Spleen (tissue), 11 donors: ENCODE measurements at regions not wholly inside any gene's neighbourhood (a gene's known extent, or its start where the extent isn't known, plus 50 kb on each side); places are given as distances from the start of the nearest gene placed in this dataset.

Source experiments
- DNase-seq: peaks from one replicate; pipeline ENCODE4 v3.0.0-alpha.2; 2020
- H3K27ac ChIP-seq, 8 donors: fragments of 200-600 bp; sonication (generic) in 7 of 8; 1 replicate in 4 of 8; 2 replicates in 4 of 8; pipeline versions ENCODE4 v1.5.0 to v1.8.0; 2016 to 2021; ENCODE audit warnings: inconsistent platforms in 4 of 8, mild to moderate bottlenecking in 4 of 8, moderate library complexity in 1 of 8
- H3K27me3 ChIP-seq, 7 donors: fragments of 200-600 bp; sonication (generic) in 6 of 7; replicated peaks in 1 of 7; 1 replicate in 4 of 7; 2 replicates in 3 of 7; pipeline versions ENCODE4 v1.5.0 to v1.8.0; 2016 to 2021; ENCODE audit warnings: inconsistent platforms in 3 of 7, mild to moderate bottlenecking in 1 of 7
- H3K36me3 ChIP-seq, 6 donors: fragments of 200-600 bp; sonication (generic) in 5 of 6; 1 replicate in 4 of 6; 2 replicates in 2 of 6; pipeline versions ENCODE4 v1.5.0 to v1.8.0; 2016 to 2021; ENCODE audit warnings: inconsistent platforms in 2 of 6
- H3K4me1 ChIP-seq, 6 donors: fragments of 200-600 bp; sonication (generic) in 5 of 6; 1 replicate in 3 of 6; 2 replicates in 3 of 6; pipeline versions ENCODE4 v1.5.0 to v1.8.0; 2016 to 2021; ENCODE audit warnings: inconsistent platforms in 3 of 6
- H3K4me3 ChIP-seq, 8 donors: fragments of 200-600 bp; sonication (generic) in 7 of 8; 1 replicate in 4 of 8; 2 replicates in 4 of 8; pipeline versions ENCODE4 v1.5.0 to v1.8.0; 2016 to 2021; ENCODE audit warnings: inconsistent platforms in 4 of 8, mild to moderate bottlenecking in 4 of 8, moderate library complexity in 2 of 8
- H3K9me3 ChIP-seq, 8 donors: fragments of 200-600 bp; sonication (generic) in 7 of 8; 1 replicate in 4 of 8; 2 replicates in 4 of 8; pipeline versions ENCODE4 v1.5.0 to v1.8.0; 2016 to 2021; ENCODE audit warnings: inconsistent platforms in 4 of 8
- POLR2A ChIP-seq, 3 donors: fragments of 450-650 bp; IDR thresholded peaks; one replicate each; pipeline ENCODE4 v1.5.1; 2017; ENCODE audit warnings: antibody characterized with exemption in 3 of 3, mild to moderate bottlenecking in 1 of 3
- POLR2AphosphoS5 ChIP-seq, 3 donors: sonication (generic); formaldehyde crosslinking; IDR thresholded peaks; one replicate each; pipeline ENCODE4 v1.5.1; 2017; ENCODE audit warnings: antibody characterized with exemption in 3 of 3
- WGBS, 5 donors: extraction: QIAGEN DNeasy Blood & Tissue Kit in 3 of 5; methylation state at CpG; one replicate each; pipeline versions ENCODE4 v1.1.5 to v1.1.7; 2013 to 2018; 5-methylcytosine and 5-hydroxymethylcytosine counted together
- intact Hi-C: fragments of 100-400 bp; cut with DNase I; formaldehyde crosslinking; loops from one replicate; pipeline ENCODE4 v1.15.0; 2023; ENCODE audit warnings: low total_unique reads
- TF ChIP-seq, protein P1 (sequence below), 11 experiments: fragments of 200-600 bp in 7 of 11; fragments of 450-650 bp in 4 of 11; sonication (generic) in 4 of 11; IDR thresholded peaks in 8 of 11; conservative IDR thresholded peaks in 3 of 11; 1 replicate in 7 of 11; 2 replicates in 4 of 11; pipeline versions ENCODE4 v1.4.0 to v1.8.0; 2016 to 2021; ENCODE audit warnings: antibody characterized with exemption in 11 of 11, inconsistent platforms in 4 of 11, mild to moderate bottlenecking in 1 of 11
- donor health status: healthy with polysubstance abuse.
- donor health status: DM: no; HTN: no; CAD: no; lungs with moderate emphysema.
- donor health status: DM: no; HTN: no; CAD: no.
- donor health status: Bipolar disorder and iron deficiency.
- donor health status: healthy.
- donor health status: DM: no; HTN: no; CAD: no.
- donor health status: DM: yes; HTN: yes; CAD: no.

GRCh38 chr17:65334406-65334805, 197.2 kb downstream of the RGS9 start:
- H3K27me3 ChIP-seq = peaks cover 0 to 15% (median 0%) of the 10 kb centered on the region in 7 donors
- H3K9me3 ChIP-seq = peaks cover 0 to 16% (median 11%) of the 10 kb centered on the region in 8 donors
- H3K36me3 ChIP-seq = no peaks in the 10 kb centered on the region
- H3K4me1 ChIP-seq = no peaks in the 10 kb centered on the region
- WGBS, 5 donors = 83 to 88% (median 85%) methylated on average over 6 of the region's 6 CpGs
- intact Hi-C loops = no loop called here
- H3K4me3 ChIP-seq = no peak overlapping the region
- H3K27ac ChIP-seq = no peak overlapping the region
- TF ChIP-seq POLR2A (IDR thresholded peaks at IDR 0.05) (no peak), POLR2AphosphoS5 (IDR thresholded peaks at IDR 0.05) (no peak)
- TF ChIP-seq, protein P1, sequence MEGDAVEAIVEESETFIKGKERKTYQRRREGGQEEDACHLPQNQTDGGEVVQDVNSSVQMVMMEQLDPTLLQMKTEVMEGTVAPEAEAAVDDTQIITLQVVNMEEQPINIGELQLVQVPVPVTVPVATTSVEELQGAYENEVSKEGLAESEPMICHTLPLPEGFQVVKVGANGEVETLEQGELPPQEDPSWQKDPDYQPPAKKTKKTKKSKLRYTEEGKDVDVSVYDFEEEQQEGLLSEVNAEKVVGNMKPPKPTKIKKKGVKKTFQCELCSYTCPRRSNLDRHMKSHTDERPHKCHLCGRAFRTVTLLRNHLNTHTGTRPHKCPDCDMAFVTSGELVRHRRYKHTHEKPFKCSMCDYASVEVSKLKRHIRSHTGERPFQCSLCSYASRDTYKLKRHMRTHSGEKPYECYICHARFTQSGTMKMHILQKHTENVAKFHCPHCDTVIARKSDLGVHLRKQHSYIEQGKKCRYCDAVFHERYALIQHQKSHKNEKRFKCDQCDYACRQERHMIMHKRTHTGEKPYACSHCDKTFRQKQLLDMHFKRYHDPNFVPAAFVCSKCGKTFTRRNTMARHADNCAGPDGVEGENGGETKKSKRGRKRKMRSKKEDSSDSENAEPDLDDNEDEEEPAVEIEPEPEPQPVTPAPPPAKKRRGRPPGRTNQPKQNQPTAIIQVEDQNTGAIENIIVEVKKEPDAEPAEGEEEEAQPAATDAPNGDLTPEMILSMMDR (IDR thresholded peaks at IDR 0.05 in 8 of 11, conservative IDR thresholded peaks at IDR 0.05 in 3 of 11) = no peak
- no peak for DNase-seq

GRCh38 chr17:65332779-65333178, 195.6 kb downstream of the RGS9 start:
- H3K27ac ChIP-seq = no peak overlapping the region
- no peaks in the 10 kb centered on the region for H3K4me1 ChIP-seq
- no peak for DNase-seq
- H3K36me3 ChIP-seq = no peaks in the 10 kb centered on the region
- H3K9me3 ChIP-seq = no peaks in the 10 kb centered on the region
- peaks cover 0 to 15% (median 0%) of the 10 kb centered on the region in 7 donors for H3K27me3 ChIP-seq
- H3K4me3 ChIP-seq = no peak overlapping the region
- intact Hi-C loops = no loop called here
- TF ChIP-seq POLR2A (IDR thresholded peaks at IDR 0.05) (no peak), POLR2AphosphoS5 (IDR thresholded peaks at IDR 0.05) (no peak)
- TF ChIP-seq, protein P1 (IDR thresholded peaks at IDR 0.05 in 8 of 11, conservative IDR thresholded peaks at IDR 0.05 in 3 of 11) = no peak
- 67 to 75% (median 70%) methylated on average over 3 of the region's 3 CpGs for WGBS, 5 donors

GRCh38 chr17:65332375-65332774, 195.2 kb downstream of the RGS9 start:
- intact Hi-C loops = no loop called here
- WGBS, 5 donors = 76 to 88% (median 86%) methylated on average over 1 of the region's 1 CpG
- Histone ChIP-seq H3K9me3 (no peaks in the 10 kb centered on the region), H3K4me3 (no peak overlapping the region), H3K27ac (no peak overlapping the region), H3K27me3 (peaks cover 0 to 15% (median 0%) of the 10 kb centered on the region in 7 donors), H3K36me3 (no peaks in the 10 kb centered on the region), H3K4me1 (no peaks in the 10 kb centered on the region)
- no peak for TF ChIP-seq POLR2A (IDR thresholded peaks at IDR 0.05)
- no peak for TF ChIP-seq POLR2AphosphoS5 (IDR thresholded peaks at IDR 0.05)
- TF ChIP-seq, protein P1 (IDR thresholded peaks at IDR 0.05 in 8 of 11, conservative IDR thresholded peaks at IDR 0.05 in 3 of 11) = no peak
- no peak for DNase-seq

DNA sequence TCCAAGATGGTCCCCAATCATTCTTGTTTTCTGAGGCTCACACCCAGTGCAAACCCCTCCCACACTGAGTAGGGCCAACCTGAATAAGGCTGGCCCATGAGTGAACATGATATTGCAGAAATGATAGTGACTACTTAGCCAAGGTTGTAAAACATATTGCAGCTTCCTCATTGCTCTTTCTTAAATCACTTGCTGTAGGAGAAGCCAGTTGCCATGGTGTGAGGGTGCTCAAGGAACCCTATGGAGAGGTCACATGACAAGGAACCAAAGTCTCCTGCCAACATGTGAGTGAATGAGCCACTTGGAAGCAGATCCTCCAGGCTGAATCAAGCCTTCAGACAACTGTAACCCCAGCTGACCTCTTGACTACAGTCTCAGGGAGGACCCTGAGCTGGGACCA, 191.4 kb downstream of the RGS9 start:
- intact Hi-C loops = no loop called here
- Histone ChIP-seq H3K4me3 (no peak overlapping the region), H3K9me3 (no peaks in the 10 kb centered on the region), H3K36me3 (no peaks in the 10 kb centered on the region), H3K27me3 (peaks cover 0 to 13% (median 0%) of the 10 kb centered on the region in 7 donors), H3K4me1 (no peaks in the 10 kb centered on the region), H3K27ac (no peak overlapping the region)
- no peak for DNase-seq
- no peak for TF ChIP-seq POLR2A (IDR thresholded peaks at IDR 0.05)
- TF ChIP-seq, protein P1 (IDR thresholded peaks at IDR 0.05 in 8 of 11, conservative IDR thresholded peaks at IDR 0.05 in 3 of 11) = no peak
- no peak for TF ChIP-seq POLR2AphosphoS5 (IDR thresholded peaks at IDR 0.05)
